GM18502 (cell line): ENCODE measurements at regions not wholly inside any gene's neighbourhood (a gene's known extent, or its start where the extent isn't known, plus 50 kb on each side); places are given as distances from the start of the nearest gene placed in this dataset.

ENCODE experiments used
- ATAC-seq: cut with Tn5 transposase; IDR thresholded peaks from one replicate; pipeline ENCODE4 v1.9.1; 2021; ENCODE audit warnings: mild to moderate bottlenecking; ENCODE audit not compliant: unreplicated experiment, poor library complexity

DNA sequence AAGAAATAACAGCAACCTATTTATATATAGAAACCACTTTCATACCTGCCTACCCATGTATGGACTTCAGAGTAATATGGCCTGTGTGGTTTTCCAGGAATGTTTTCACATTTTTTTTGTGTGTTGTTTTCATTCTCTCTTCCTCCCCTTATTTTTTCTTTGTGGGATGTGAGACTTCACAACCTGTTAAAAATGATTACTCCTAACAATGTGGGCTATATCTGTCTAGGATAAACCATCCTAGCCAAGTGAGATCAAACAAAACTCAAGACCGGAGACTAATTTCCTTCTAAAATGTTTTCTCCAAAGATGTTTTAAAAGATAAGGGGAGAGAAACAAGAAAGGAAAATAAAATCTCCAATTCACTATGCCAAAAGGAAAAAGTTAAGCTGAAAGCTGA, 106.1 kb upstream of the DIPK2B start:
- ATAC-seq: no peak

GRCh38 chrX:45300638-45301037, 100.0 kb upstream of the DIPK2B start:
- ATAC-seq: no peak

GRCh38 chrX:45295259-45295986, 94.7 kb upstream of the DIPK2B start:
- ATAC-seq: no peak

DNA sequence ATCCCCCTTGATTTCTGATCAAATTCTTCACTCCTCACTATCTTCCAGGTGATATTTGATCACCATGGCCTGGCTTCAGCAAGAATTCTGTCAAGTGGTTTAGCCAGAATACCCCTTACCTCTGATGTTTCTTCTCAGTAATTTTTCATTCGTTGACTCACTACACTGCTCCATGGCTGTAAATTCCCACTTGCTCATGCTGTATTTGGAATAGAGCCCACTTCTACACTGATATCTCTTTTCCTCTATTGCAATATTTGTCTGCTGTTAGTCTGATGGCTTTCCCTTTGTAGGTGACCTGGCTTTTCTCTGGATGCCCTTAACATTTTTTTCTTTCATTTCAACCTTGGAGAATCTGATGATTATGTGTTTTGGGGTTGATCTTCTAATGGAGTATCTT, 73.9 kb upstream of the DIPK2B start:
- ATAC-seq: no peak

GRCh38 chrX:45267007-45267406, 66.3 kb upstream of the DIPK2B start:
- ATAC-seq: no peak

DNA sequence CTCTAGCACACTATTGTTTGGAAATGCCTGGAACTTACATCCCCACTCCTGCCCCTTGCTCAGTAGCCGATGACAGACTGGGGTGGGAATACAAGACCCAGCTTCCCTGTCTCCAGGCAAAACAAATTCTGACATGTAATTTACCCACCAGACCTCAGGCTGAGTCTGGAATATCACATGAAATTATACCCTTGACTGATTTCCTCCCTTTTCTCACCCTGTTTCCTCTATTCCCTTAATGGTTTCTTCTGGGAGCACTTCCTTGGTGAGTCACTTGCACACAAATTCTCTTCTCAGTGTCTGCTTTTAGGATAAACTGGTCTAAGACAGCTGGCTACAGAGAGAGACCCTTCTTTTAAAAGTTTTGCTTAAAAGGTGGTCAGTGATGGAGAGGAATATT, 65.8 kb upstream of the DIPK2B start:
- ATAC-seq: no peak

- no peak for ATAC-seq
These were observed 64.2 kb upstream of the DIPK2B start for GRCh38 chrX:45264865-45265264.

DNA sequence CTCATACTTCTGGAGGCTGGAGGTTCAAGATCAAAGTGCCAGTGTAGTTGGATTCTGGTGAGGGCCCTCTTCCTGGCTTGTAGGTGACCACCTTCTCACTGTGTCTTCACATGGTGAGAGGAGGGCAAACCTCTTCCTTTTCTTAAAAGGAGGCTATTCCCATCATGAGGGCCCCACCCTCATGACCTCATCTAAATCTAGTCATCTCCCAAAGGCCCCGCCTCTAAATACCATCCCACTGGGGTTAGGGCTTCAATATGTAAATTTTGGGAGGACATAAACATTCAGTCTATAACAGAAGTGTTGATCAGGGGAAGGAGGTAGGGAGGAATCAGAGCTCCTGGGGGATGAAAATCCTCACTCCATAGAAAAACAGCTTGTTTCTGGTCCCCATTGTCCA, 60.8 kb upstream of the DIPK2B start:
- no peak for ATAC-seq

DNA sequence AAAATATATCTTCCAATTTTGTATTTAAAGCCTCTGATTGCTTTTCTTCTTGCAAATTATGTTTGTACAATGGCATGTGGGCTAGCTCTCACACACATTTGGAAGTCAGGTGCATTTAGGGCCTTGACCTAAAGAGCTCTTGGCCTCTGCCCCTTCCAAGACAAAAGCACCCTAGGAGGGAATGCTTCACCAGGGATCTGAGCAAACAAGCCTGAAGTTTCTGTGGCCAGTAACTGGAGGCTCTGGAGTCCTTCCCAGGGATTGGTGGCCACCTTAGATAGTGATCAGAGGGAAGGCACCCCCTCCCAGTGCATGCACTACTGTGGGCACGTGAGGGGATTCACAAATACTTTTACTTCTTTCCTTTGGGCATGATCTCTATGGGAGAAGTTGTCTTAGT, 60.3 kb upstream of the DIPK2B start:
- ATAC-seq: no peak

- no peak for ATAC-seq
These were observed 58.2 kb upstream of the DIPK2B start for GRCh38 chrX:45258731-45259402.
